Activated CD4-positive, alpha-beta T cell treated with anti-CD3 and anti-CD28 coated beads, Interleukin-2, amount 10 ng/mL, durations not matched to agents 24 days and 14 days (primary cell): ENCODE measurements at regions not wholly inside any gene's neighbourhood (a gene's known extent, or its start where the extent isn't known, plus 50 kb on each side); places are given as distances from the start of the nearest gene placed in this dataset.

Experiments
- DNase-seq: peaks from one replicate; pipeline ENCODE4 v3.0.0; 2022
- H3K27ac Mint-ChIP-seq: one replicate; pipeline ENCODE4 v1.8.0; 2022; ENCODE audit warnings: mild to moderate bottlenecking, mixed read lengths
- H3K27me3 Mint-ChIP-seq: one replicate; pipeline ENCODE4 v1.8.0; 2022; ENCODE audit warnings: mixed read lengths
- H3K36me3 Mint-ChIP-seq: one replicate; pipeline ENCODE4 v1.8.0; 2022; ENCODE audit warnings: low read depth, mild to moderate bottlenecking, mixed read lengths
- H3K4me1 Mint-ChIP-seq: one replicate; pipeline ENCODE4 v1.8.0; 2021; ENCODE audit warnings: mixed read lengths
- H3K4me3 Mint-ChIP-seq: one replicate; pipeline ENCODE4 v1.8.0; 2022; ENCODE audit warnings: mild to moderate bottlenecking, moderate library complexity, mixed read lengths
- H3K9me3 Mint-ChIP-seq: one replicate; pipeline ENCODE4 v1.8.0; 2021; ENCODE audit warnings: mixed read lengths
- intact Hi-C: fragments of 100-400 bp; cut with micrococcal nuclease; formaldehyde crosslinking; loops from one replicate; pipeline ENCODE4 v1.15.1; 2023

GRCh38 chr16:80014241-80014939 is 413.9 kb upstream of the MAF start:
- no peak overlapping the region for H3K4me3 Mint-ChIP-seq
- H3K9me3 Mint-ChIP-seq, result peaks cover 6% of the 10 kb centered on the region
- intact Hi-C loops, result no loop called here
- H3K36me3 Mint-ChIP-seq, result no peaks in the 10 kb centered on the region
- H3K27me3 Mint-ChIP-seq, result no peaks in the 10 kb centered on the region
- H3K4me1 Mint-ChIP-seq, result no peaks in the 10 kb centered on the region
- no peak overlapping the region for H3K27ac Mint-ChIP-seq
- DNase-seq, result no peak

- H3K4me3 Mint-ChIP-seq, result no peak overlapping the region
- no peak for DNase-seq
These were observed 412.0 kb upstream of the MAF start for GRCh38 chr16:80012586-80012985.

GRCh38 chr16:80009971-80010659 is 409.6 kb upstream of the MAF start:
- intact Hi-C loops, result no loop called here
- no peak overlapping the region for H3K27ac Mint-ChIP-seq
- DNase-seq, result no peak
- no peaks in the 10 kb centered on the region for H3K9me3 Mint-ChIP-seq
- H3K27me3 Mint-ChIP-seq, result no peaks in the 10 kb centered on the region
- H3K4me3 Mint-ChIP-seq, result no peak overlapping the region
- no peaks in the 10 kb centered on the region for H3K4me1 Mint-ChIP-seq
- H3K36me3 Mint-ChIP-seq, result no peaks in the 10 kb centered on the region

More at GRCh38 chr16:80012586-80012985, 412.0 kb upstream of the MAF start:
- H3K4me1 Mint-ChIP-seq, result no peaks in the 10 kb centered on the region
- peaks cover 3% of the 10 kb centered on the region for H3K9me3 Mint-ChIP-seq
- intact Hi-C loops, result no loop called here
- no peaks in the 10 kb centered on the region for H3K27me3 Mint-ChIP-seq
- no peaks in the 10 kb centered on the region for H3K36me3 Mint-ChIP-seq
- H3K27ac Mint-ChIP-seq, result no peak overlapping the region

GRCh38 chr16:80008857-80009256 is 408.3 kb upstream of the MAF start:
- no peaks in the 10 kb centered on the region for H3K9me3 Mint-ChIP-seq
- no peaks in the 10 kb centered on the region for H3K36me3 Mint-ChIP-seq
- no peaks in the 10 kb centered on the region for H3K27me3 Mint-ChIP-seq
- no peaks in the 10 kb centered on the region for H3K4me1 Mint-ChIP-seq
- H3K4me3 Mint-ChIP-seq, result no peak overlapping the region
- no peak for DNase-seq
- no peak overlapping the region for H3K27ac Mint-ChIP-seq
- intact Hi-C loops, result no loop called here

- no peaks in the 10 kb centered on the region for H3K27me3 Mint-ChIP-seq
- H3K4me1 Mint-ChIP-seq, result no peaks in the 10 kb centered on the region
- no peak for DNase-seq
- H3K9me3 Mint-ChIP-seq, result no peaks in the 10 kb centered on the region
- no peaks in the 10 kb centered on the region for H3K36me3 Mint-ChIP-seq
- intact Hi-C loops, result no loop called here
- no peak overlapping the region for H3K4me3 Mint-ChIP-seq
- H3K27ac Mint-ChIP-seq, result no peak overlapping the region
These were observed 406.7 kb upstream of the MAF start for GRCh38 chr16:80007231-80007630.

- Mint-ChIP-seq H3K27me3 (no peaks in the 10 kb centered on the region), H3K36me3 (no peaks in the 10 kb centered on the region), H3K9me3 (no peaks in the 10 kb centered on the region), H3K27ac (no peak overlapping the region), H3K4me3 (no peak overlapping the region), H3K4me1 (no peaks in the 10 kb centered on the region)
- intact Hi-C loops, result no loop called here
- DNase-seq, result no peak
These were observed 406.0 kb upstream of the MAF start for GRCh38 chr16:80006241-80007215.

- no peak for DNase-seq
- Mint-ChIP-seq H3K27ac (no peak overlapping the region), H3K4me3 (no peak overlapping the region), H3K9me3 (no peaks in the 10 kb centered on the region), H3K4me1 (no peaks in the 10 kb centered on the region), H3K27me3 (no peaks in the 10 kb centered on the region), H3K36me3 (no peaks in the 10 kb centered on the region)
- intact Hi-C loops, result no loop called here
These were observed 403.6 kb upstream of the MAF start for GRCh38 chr16:80004113-80004512.

GRCh38 chr16:80002261-80002660 is 401.7 kb upstream of the MAF start:
- no peaks in the 10 kb centered on the region for H3K4me1 Mint-ChIP-seq

GRCh38 chr16:79998143-79998542 is 397.6 kb upstream of the MAF start:
- no peak for DNase-seq
- H3K27ac Mint-ChIP-seq, result no peak overlapping the region
- peaks cover 3% of the 10 kb centered on the region for H3K9me3 Mint-ChIP-seq
- intact Hi-C loops, result no loop called here
- no peak overlapping the region for H3K4me3 Mint-ChIP-seq
- H3K4me1 Mint-ChIP-seq, result no peaks in the 10 kb centered on the region
- no peaks in the 10 kb centered on the region for H3K27me3 Mint-ChIP-seq
- no peaks in the 10 kb centered on the region for H3K36me3 Mint-ChIP-seq

More at GRCh38 chr16:80002261-80002660, 401.7 kb upstream of the MAF start:
- DNase-seq, result no peak
- H3K9me3 Mint-ChIP-seq, result no peaks in the 10 kb centered on the region
- H3K27ac Mint-ChIP-seq, result no peak overlapping the region
- no peaks in the 10 kb centered on the region for H3K27me3 Mint-ChIP-seq
- no peaks in the 10 kb centered on the region for H3K36me3 Mint-ChIP-seq
- H3K4me3 Mint-ChIP-seq, result no peak overlapping the region
- intact Hi-C loops, result no loop called here

- H3K27ac Mint-ChIP-seq, result no peak overlapping the region
These were observed 396.7 kb upstream of the MAF start for GRCh38 chr16:79997257-79997656.

GRCh38 chr16:79996321-79996720 is 395.8 kb upstream of the MAF start:
- DNase-seq, result no peak
- Mint-ChIP-seq H3K4me1 (no peaks in the 10 kb centered on the region), H3K9me3 (peaks cover 3% of the 10 kb centered on the region), H3K27ac (no peak overlapping the region), H3K27me3 (no peaks in the 10 kb centered on the region), H3K36me3 (no peaks in the 10 kb centered on the region), H3K4me3 (no peak overlapping the region)
- intact Hi-C loops, result no loop called here

More at GRCh38 chr16:79997257-79997656, 396.7 kb upstream of the MAF start:
- Mint-ChIP-seq H3K9me3 (peaks cover 3% of the 10 kb centered on the region), H3K36me3 (no peaks in the 10 kb centered on the region), H3K4me1 (no peaks in the 10 kb centered on the region), H3K27me3 (no peaks in the 10 kb centered on the region), H3K4me3 (no peak overlapping the region)
- intact Hi-C loops, result no loop called here
- DNase-seq, result no peak

GRCh38 chr16:79995315-79995714 is 394.8 kb upstream of the MAF start:
- H3K36me3 Mint-ChIP-seq, result no peaks in the 10 kb centered on the region
- intact Hi-C loops, result no loop called here

GRCh38 chr16:79994418-79994817 is 393.9 kb upstream of the MAF start:
- no peak for DNase-seq
- intact Hi-C loops, result no loop called here
- no peaks in the 10 kb centered on the region for H3K4me1 Mint-ChIP-seq
- no peak overlapping the region for H3K4me3 Mint-ChIP-seq
- H3K27me3 Mint-ChIP-seq, result no peaks in the 10 kb centered on the region
- H3K9me3 Mint-ChIP-seq, result peaks cover 3% of the 10 kb centered on the region
- H3K36me3 Mint-ChIP-seq, result no peaks in the 10 kb centered on the region
- no peak overlapping the region for H3K27ac Mint-ChIP-seq

More at GRCh38 chr16:79995315-79995714, 394.8 kb upstream of the MAF start:
- Mint-ChIP-seq H3K9me3 (peaks cover 3% of the 10 kb centered on the region), H3K27me3 (no peaks in the 10 kb centered on the region), H3K27ac (no peak overlapping the region), H3K4me3 (no peak overlapping the region), H3K4me1 (no peaks in the 10 kb centered on the region)
- DNase-seq, result no peak
